HepG2 (cell line): ENCODE measurements at regions not wholly inside any gene's neighbourhood (a gene's known extent, or its start where the extent isn't known, plus 50 kb on each side); places are given as distances from the start of the nearest gene placed in this dataset.

Experiments
- ATAC-seq: fragments of 200-7000 bp; cut with Tn5 transposase; 3 replicates; pipeline ENCODE4 v1.9.1; 2020; ENCODE audit warnings: mild to moderate bottlenecking, moderate library complexity
- BruUV-seq: library from RNA; stranded (reverse); fragments of 400-500 nt; replicated peaks from 2 replicates; lab custom pipeline; 2021; lab: Mats Ljungman, UMichigan
- CTCF ChIA-PET: fragments of 300-600 bp; formaldehyde crosslinking; extraction: SDS; loops from one replicate; lab custom pipeline; 2021; ENCODE audit warnings: low total read pairs, inconsistent platforms, low intra/inter-chr PET ratio; lab: Yijun Ruan, JAX
- POLR2A ChIA-PET: fragments of 350-600 bp; sonication (Branson Sonifier 250); formaldehyde crosslinking; loops from one replicate; lab custom pipeline; 2020; ENCODE audit warnings: antibody characterized with exemption, inconsistent platforms; lab: Yijun Ruan, JAX
- DNase-seq: peaks from one replicate; pipeline ENCODE4 v3.0.0-alpha.2; 2015; ENCODE audit warnings: low spot score
- FAIRE-seq: peaks from 3 replicates; lab custom pipeline; 2011; peaks lifted over from hg19 to GRCh38; lab: Jason Lieb, UNC
- H2AFZ ChIP-seq: one replicate; pipeline ENCODE4 v1.6.1; 2011; ENCODE audit warnings: low read length, inconsistent platforms
- H3K27ac ChIP-seq: fragments of 300-600 bp; 3 replicates; pipeline ENCODE4 v1.8.0; 2011; ENCODE audit warnings: mixed run types, mild to moderate bottlenecking, mixed read lengths, low read length, inconsistent platforms; ENCODE audit not compliant: insufficient read depth; ENCODE audit errors: extremely low read length
- H3K27me3 ChIP-seq, 2 experiments: fragments of 200-600 bp in 1 of 2; 2 replicates in 1 of 2; 3 replicates in 1 of 2; pipeline versions ENCODE4 v1.6.0 to v1.8.0; 2011; ENCODE audit warnings: low read length in 2 of 2, mild to moderate bottlenecking in 2 of 2, moderate library complexity in 2 of 2, inconsistent platforms in 1 of 2; ENCODE audit not compliant: insufficient read depth in 2 of 2, control insufficient read depth in 1 of 2
- H3K36me3 ChIP-seq, 2 experiments: fragments of 200-600 bp in 1 of 2; replicated peaks in 1 of 2; 2 replicates in 1 of 2; 3 replicates in 1 of 2; pipeline versions ENCODE4 v1.5.1 to v1.8.0; 2011; ENCODE audit warnings: low read length in 2 of 2, inconsistent platforms in 1 of 2; ENCODE audit not compliant: insufficient read depth in 2 of 2, control insufficient read depth in 1 of 2
- H3K4me1 ChIP-seq: 2 replicates; pipeline ENCODE4 v1.5.1; 2012; ENCODE audit warnings: low read length, inconsistent platforms; ENCODE audit not compliant: insufficient read depth
- H3K4me2 ChIP-seq: 2 replicates; pipeline ENCODE4 v1.6.0; 2011; ENCODE audit warnings: low read depth, low read length, inconsistent platforms
- H3K4me3 ChIP-seq, 3 experiments: fragments of 200-600 bp in 1 of 3; sonication (generic), shearing (Covaris generic) in 1 of 3; replicated peaks in 1 of 3; 2 replicates each; pipeline ENCODE4 v1.5.1; 2011 to 2016; ENCODE audit warnings: low read length in 3 of 3, inconsistent platforms in 2 of 3, low read depth in 2 of 3, mild to moderate bottlenecking in 2 of 3, control low read depth in 1 of 3, mixed read lengths in 1 of 3; ENCODE audit not compliant: insufficient read depth in 1 of 3
- H3K79me2 ChIP-seq: one replicate; pipeline ENCODE4 v1.6.1; 2011; ENCODE audit warnings: low read length, inconsistent platforms; ENCODE audit not compliant: insufficient read depth
- H3K9ac ChIP-seq: 2 replicates; pipeline ENCODE4 v1.6.0; 2011; ENCODE audit warnings: mild to moderate bottlenecking, low read depth, low read length, inconsistent platforms; ENCODE audit not compliant: insufficient read depth
- H3K9me3 ChIP-seq: 2 replicates; pipeline ENCODE4 v1.5.1; 2012; ENCODE audit warnings: mild to moderate bottlenecking, low read length
- H4K20me1 ChIP-seq: 2 replicates; pipeline ENCODE4 v1.6.0; 2011; ENCODE audit warnings: inconsistent platforms, mild to moderate bottlenecking, low read length, moderate library complexity; ENCODE audit not compliant: insufficient read depth
- BRCA1 ChIP-seq: sonication (generic); formaldehyde crosslinking; IDR thresholded peaks from 2 replicates; pipeline ENCODE4 v1.4.0; 2020; ENCODE audit warnings: missing genetic modification reagents
- CBFB ChIP-seq: sonication (generic); formaldehyde crosslinking; IDR thresholded peaks from 2 replicates; pipeline ENCODE4 v1.4.0; 2020; ENCODE audit warnings: missing genetic modification reagents
- ETV6 ChIP-seq: sonication (generic); formaldehyde crosslinking; conservative IDR thresholded peaks from 2 replicates; pipeline ENCODE4 v1.4.0; 2020; ENCODE audit warnings: missing genetic modification reagents
- GABPA ChIP-seq, 2 experiments: IDR thresholded peaks; 2 replicates each; pipeline ENCODE4 v1.6.1; 2011 to 2016; ENCODE audit warnings: low read depth in 2 of 2, low read length in 1 of 2, missing biosample characterization in 1 of 2, missing genetic modification characterization in 1 of 2
- GTF2F1 ChIP-seq: fragments of 150-350 bp; IDR thresholded peaks from 2 replicates; pipeline ENCODE4 v1.6.1; 2014; ENCODE audit warnings: low read length
- NCOA1 ChIP-seq: sonication (generic); formaldehyde crosslinking; IDR thresholded peaks from 2 replicates; pipeline ENCODE4 v1.9.0; 2021; ENCODE audit warnings: missing genetic modification reagents
- NCOA2 ChIP-seq: sonication (generic); formaldehyde crosslinking; IDR thresholded peaks from 2 replicates; pipeline ENCODE4 v1.8.0; 2022; ENCODE audit warnings: inconsistent platforms
- RFX3 ChIP-seq: IDR thresholded peaks from 2 replicates; pipeline ENCODE4 v1.6.1; 2016; ENCODE audit warnings: missing biosample characterization, missing genetic modification reagents
- SCMH1 ChIP-seq: sonication (generic); formaldehyde crosslinking; IDR thresholded peaks from 2 replicates; pipeline ENCODE4 v1.9.0; 2021; ENCODE audit warnings: missing genetic modification reagents, mild to moderate bottlenecking, borderline replicate concordance
- SRF ChIP-seq: IDR thresholded peaks from 2 replicates; pipeline ENCODE4 v1.6.1; 2011; ENCODE audit warnings: mild to moderate bottlenecking, low read depth, low read length, moderate library complexity
- SSRP1 ChIP-seq: IDR thresholded peaks from 2 replicates; pipeline ENCODE4 v1.6.1; 2016; ENCODE audit warnings: control low read depth
- XRCC5 ChIP-seq: fragments of 200-400 bp; formaldehyde crosslinking; optimal IDR thresholded peaks from 2 replicates; pipeline ENCODE3; 2017; ENCODE audit warnings: mild to moderate bottlenecking, low read length
- ZFX ChIP-seq: sonication (generic); formaldehyde crosslinking; IDR thresholded peaks from 2 replicates; pipeline ENCODE4 v1.4.0; 2020; ENCODE audit warnings: mild to moderate bottlenecking, low read depth, missing genetic modification reagents, moderate library complexity
- ZMAT3 ChIP-seq: sonication (generic); formaldehyde crosslinking; conservative IDR thresholded peaks from 2 replicates; pipeline ENCODE4 v1.7.0; 2021; ENCODE audit warnings: missing genetic modification reagents
- ZNF225 ChIP-seq: sonication (generic); formaldehyde crosslinking; IDR thresholded peaks from 2 replicates; pipeline ENCODE4 v1.4.0; 2020; ENCODE audit warnings: mild to moderate bottlenecking, missing genetic modification reagents
- ZNF256 ChIP-seq: sonication (generic); formaldehyde crosslinking; conservative IDR thresholded peaks from 2 replicates; pipeline ENCODE4 v1.4.0; 2020; ENCODE audit warnings: missing genetic modification reagents
- ZNF264 ChIP-seq: sonication (generic); formaldehyde crosslinking; IDR thresholded peaks from 2 replicates; pipeline ENCODE4 v1.4.0; 2020; ENCODE audit warnings: missing genetic modification reagents
- ZNF678 ChIP-seq: sonication (generic); formaldehyde crosslinking; IDR thresholded peaks from 2 replicates; pipeline ENCODE4 v1.4.0; 2020; ENCODE audit warnings: mild to moderate bottlenecking, missing genetic modification reagents
- ZNF891 ChIP-seq: sonication (generic); formaldehyde crosslinking; IDR thresholded peaks from 2 replicates; pipeline ENCODE4 v1.5.0; 2020; ENCODE audit warnings: mild to moderate bottlenecking, missing genetic modification reagents
- WGBS: methylation state at CpG from one replicate; pipeline ENCODE4 v1.1.6; 2017; ENCODE audit warnings: low lambda C conversion rate; 5-methylcytosine and 5-hydroxymethylcytosine counted together
- in situ Hi-C: cut with HindIII; loops from 2 replicates; pipeline ENCODE4 v1.10.0; 2017; ENCODE audit warnings: low pct_unique_long_range_greater_than_20kb; ENCODE audit not compliant: extremely low pct_ligation_motif_present
- intact Hi-C: fragments of 100-400 bp; cut with micrococcal nuclease; formaldehyde crosslinking; loops from one replicate; pipeline ENCODE4 v1.10.0; 2022; ENCODE audit not compliant: unreplicated experiment
- TF ChIP-seq, protein P1 (sequence below): sonication (generic); formaldehyde crosslinking; conservative IDR thresholded peaks from 2 replicates; pipeline ENCODE4 v1.4.0; 2020; ENCODE audit warnings: mild to moderate bottlenecking, missing genetic modification reagents, moderate library complexity

DNA sequence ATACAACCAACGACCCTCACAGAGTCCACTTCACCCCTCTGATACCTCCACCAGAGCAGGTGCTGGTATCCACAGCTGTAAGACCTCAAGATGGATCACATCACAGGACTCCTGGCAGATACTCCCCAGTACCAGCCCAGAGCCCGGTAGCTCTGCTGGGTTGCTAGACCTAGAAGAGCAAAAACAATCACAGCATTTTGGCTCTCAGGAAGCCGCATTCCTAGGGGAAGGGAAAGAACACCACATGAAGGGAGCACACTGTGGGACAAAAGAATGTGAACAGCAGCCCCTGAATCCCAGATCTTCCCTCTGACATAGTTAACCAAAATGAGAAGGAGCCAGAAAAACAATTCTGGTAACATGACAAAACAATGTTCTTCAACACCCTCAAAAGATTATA lies 303.1 kb upstream of the GRIA3 start:
- no TSS peak for BruUV-seq
- intact Hi-C loops: no loop called here
- Histone ChIP-seq H3K4me3 (no peak overlapping the region), H3K27ac (no peak overlapping the region), H3K9ac (no peak overlapping the region), H3K4me1 (no peaks in the 10 kb centered on the region), H4K20me1 (no peaks in the 10 kb centered on the region), H3K27me3 (no peaks in the 10 kb centered on the region), H3K4me2 (no peak overlapping the region), H3K36me3 (no peaks in the 10 kb centered on the region), H3K9me3 (no peaks in the 10 kb centered on the region), H2AFZ (no peak overlapping the region), H3K79me2 (no peaks in the 10 kb centered on the region)
- ChIA-PET CTCF (no interaction called here), POLR2A (no interaction called here)
- TF ChIP-seq BRCA1 (CRISPR knock-in tag): no peak
- TF ChIP-seq, protein P1, sequence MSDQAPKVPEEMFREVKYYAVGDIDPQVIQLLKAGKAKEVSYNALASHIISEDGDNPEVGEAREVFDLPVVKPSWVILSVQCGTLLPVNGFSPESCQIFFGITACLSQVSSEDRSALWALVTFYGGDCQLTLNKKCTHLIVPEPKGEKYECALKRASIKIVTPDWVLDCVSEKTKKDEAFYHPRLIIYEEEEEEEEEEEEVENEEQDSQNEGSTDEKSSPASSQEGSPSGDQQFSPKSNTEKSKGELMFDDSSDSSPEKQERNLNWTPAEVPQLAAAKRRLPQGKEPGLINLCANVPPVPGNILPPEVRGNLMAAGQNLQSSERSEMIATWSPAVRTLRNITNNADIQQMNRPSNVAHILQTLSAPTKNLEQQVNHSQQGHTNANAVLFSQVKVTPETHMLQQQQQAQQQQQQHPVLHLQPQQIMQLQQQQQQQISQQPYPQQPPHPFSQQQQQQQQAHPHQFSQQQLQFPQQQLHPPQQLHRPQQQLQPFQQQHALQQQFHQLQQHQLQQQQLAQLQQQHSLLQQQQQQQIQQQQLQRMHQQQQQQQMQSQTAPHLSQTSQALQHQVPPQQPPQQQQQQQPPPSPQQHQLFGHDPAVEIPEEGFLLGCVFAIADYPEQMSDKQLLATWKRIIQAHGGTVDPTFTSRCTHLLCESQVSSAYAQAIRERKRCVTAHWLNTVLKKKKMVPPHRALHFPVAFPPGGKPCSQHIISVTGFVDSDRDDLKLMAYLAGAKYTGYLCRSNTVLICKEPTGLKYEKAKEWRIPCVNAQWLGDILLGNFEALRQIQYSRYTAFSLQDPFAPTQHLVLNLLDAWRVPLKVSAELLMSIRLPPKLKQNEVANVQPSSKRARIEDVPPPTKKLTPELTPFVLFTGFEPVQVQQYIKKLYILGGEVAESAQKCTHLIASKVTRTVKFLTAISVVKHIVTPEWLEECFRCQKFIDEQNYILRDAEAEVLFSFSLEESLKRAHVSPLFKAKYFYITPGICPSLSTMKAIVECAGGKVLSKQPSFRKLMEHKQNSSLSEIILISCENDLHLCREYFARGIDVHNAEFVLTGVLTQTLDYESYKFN (CRISPR knock-in tag): no peak
- no peak for TF ChIP-seq ZNF256
- TF ChIP-seq ZMAT3 (CRISPR knock-in tag): no peak
- no peak for TF ChIP-seq NCOA2 (CRISPR knock-in tag)
- TF ChIP-seq SCMH1: no peak
- TF ChIP-seq SSRP1 (CRISPR knock-in tag): no peak
- TF ChIP-seq ETV6 (CRISPR knock-in tag): no peak
- TF ChIP-seq SRF: no peak
- no peak for TF ChIP-seq NCOA1 (CRISPR knock-in tag)
- no peak for TF ChIP-seq ZNF225 (CRISPR knock-in tag)
- no peak for TF ChIP-seq RFX3 (CRISPR knock-in tag)
- TF ChIP-seq CBFB (CRISPR knock-in tag): no peak
- TF ChIP-seq ZNF891 (CRISPR knock-in tag): no peak
- TF ChIP-seq XRCC5: no peak
- TF ChIP-seq GTF2F1: no peak
- TF ChIP-seq ZFX (CRISPR knock-in tag): no peak
- no peak for TF ChIP-seq GABPA (IDR thresholded peaks at IDR 0.05; ENCODE audit: low read depth, low read length)
- TF ChIP-seq GABPA (CRISPR knock-in tag; IDR thresholded peaks at IDR 0.05; ENCODE audit: low read depth): no peak
- TF ChIP-seq ZNF264 (CRISPR knock-in tag): no peak
- no peak for TF ChIP-seq ZNF678 (CRISPR knock-in tag)
- ATAC-seq (no peak), DNase-seq (no peak), FAIRE-seq (no peak)
- in situ Hi-C loops: no loop called here
- 6% methylated on average over 3 of the region's 3 CpGs for WGBS
